ENCODE measurements at regions not wholly inside any gene's neighbourhood (a gene's known extent, or its start where the extent isn't known, plus 50 kb on each side); places are given as distances from the start of the nearest gene placed in this dataset.

DNA sequence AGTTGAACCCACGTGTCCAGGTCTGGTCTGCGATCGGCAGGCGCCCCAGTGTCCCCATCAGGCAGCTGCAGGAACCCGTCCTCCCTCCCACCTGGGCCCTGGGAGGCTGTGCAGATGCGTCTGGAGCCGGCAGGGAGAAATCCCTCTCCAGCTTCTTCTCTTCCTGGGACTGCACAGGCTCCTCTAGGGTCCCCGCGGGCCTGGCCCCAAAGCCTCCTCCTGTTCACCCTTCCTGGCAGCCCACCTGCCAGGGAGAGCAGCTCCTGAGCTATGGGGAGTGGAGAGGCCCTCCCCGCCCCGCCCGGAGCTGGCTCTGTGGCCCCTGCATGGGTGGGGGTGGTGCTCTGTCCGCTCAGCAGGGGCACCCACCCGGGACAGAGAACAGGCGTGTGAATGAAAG is 179.2 kb upstream of the ALKAL2 start:
- intact Hi-C loops (cut with DNase I; ENCODE audit: low total_unique reads), result no loop called here
- no peak overlapping the region for H3K4me3 ChIP-seq (ENCODE audit: low read depth, poor library complexity, severe bottlenecking)
- DNase-seq (ENCODE audit: low spot score in 2 of 2), result no peak
- WGBS, 2 donors, result 71 to 72% methylated on average over 15 of the region's 15 CpGs
- no peak for TF ChIP-seq POLR2A (IDR thresholded peaks at IDR 0.05)
- TF ChIP-seq, protein P1, sequence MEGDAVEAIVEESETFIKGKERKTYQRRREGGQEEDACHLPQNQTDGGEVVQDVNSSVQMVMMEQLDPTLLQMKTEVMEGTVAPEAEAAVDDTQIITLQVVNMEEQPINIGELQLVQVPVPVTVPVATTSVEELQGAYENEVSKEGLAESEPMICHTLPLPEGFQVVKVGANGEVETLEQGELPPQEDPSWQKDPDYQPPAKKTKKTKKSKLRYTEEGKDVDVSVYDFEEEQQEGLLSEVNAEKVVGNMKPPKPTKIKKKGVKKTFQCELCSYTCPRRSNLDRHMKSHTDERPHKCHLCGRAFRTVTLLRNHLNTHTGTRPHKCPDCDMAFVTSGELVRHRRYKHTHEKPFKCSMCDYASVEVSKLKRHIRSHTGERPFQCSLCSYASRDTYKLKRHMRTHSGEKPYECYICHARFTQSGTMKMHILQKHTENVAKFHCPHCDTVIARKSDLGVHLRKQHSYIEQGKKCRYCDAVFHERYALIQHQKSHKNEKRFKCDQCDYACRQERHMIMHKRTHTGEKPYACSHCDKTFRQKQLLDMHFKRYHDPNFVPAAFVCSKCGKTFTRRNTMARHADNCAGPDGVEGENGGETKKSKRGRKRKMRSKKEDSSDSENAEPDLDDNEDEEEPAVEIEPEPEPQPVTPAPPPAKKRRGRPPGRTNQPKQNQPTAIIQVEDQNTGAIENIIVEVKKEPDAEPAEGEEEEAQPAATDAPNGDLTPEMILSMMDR (IDR thresholded peaks at IDR 0.05), result no peak

DNA sequence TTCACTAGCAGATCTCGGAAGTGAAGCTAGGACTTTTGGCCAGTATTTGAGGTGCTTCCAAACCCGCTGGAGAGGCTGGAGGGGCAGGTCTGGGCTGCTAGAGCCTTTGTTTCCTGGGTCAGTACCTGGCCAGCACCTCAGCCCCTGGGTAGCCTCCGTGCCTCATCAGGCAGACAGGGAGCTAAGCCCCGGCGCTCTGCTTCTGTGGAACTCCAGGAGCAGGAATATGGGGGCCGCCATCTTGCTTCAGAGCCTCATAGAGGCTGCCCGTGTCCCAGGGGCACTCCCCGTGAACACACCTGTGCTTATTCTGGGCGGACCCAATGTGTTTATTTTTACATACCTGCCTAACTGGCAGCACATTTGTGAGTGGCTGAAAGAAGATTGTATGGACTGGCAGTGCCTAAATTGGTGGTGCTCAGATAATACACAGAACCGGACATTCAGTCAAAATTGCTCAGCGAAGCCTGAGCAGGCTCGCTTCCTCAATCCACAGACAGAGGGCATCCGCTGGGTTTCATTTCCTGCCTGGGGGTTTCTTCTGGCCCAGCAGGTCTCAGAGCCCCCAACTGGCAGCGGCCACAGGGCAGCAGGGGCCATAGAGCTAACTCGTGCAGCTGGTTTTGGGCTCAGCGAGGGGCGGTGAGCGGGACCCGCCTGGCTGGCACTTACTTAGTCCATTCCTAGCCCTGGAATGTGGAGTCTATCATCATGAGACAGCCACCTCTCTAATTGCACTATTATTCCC is 176.8 kb upstream of the ALKAL2 start:
- intact Hi-C loops (cut with DNase I; ENCODE audit: low total_unique reads), result no loop called here
- 87 to 90% methylated on average over 18 to 19 of the region's 19 CpGs for WGBS, 2 donors
- no peak for TF ChIP-seq POLR2A (IDR thresholded peaks at IDR 0.05)
- TF ChIP-seq, protein P1 (IDR thresholded peaks at IDR 0.05), result no peak
- H3K4me3 ChIP-seq (ENCODE audit: low read depth, poor library complexity, severe bottlenecking), result no peak overlapping the region
- no peak for DNase-seq (ENCODE audit: low spot score in 2 of 2)

DNA sequence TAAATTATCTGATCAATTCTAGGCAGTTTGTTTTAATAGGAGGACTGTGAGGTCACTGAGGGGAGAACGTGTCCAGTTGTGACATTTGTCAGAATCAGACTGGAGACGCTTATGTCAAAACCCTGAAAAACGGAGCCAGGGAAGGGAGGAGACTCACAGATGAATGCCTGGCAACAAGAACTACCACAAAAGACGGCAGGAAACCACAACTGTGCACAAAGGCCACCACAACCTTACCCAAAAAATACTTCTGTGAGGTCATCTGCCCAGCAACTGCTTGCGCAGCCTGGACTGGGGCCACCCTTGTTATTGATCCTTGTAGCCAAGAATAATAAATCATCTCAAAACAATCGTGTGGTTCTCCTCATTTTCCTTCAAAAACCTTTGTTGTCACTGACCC is 173.0 kb upstream of the ALKAL2 start:
- DNase-seq (ENCODE audit: low spot score in 2 of 2), result no peak
- TF ChIP-seq POLR2A (IDR thresholded peaks at IDR 0.05), result no peak
- TF ChIP-seq, protein P1 (IDR thresholded peaks at IDR 0.05), result no peak
- intact Hi-C loops (cut with DNase I; ENCODE audit: low total_unique reads), result no loop called here
- H3K4me3 ChIP-seq (ENCODE audit: low read depth, poor library complexity, severe bottlenecking), result no peak overlapping the region
- WGBS, 2 donors, result 52 to 55% methylated on average over 6 of the region's 6 CpGs

DNA sequence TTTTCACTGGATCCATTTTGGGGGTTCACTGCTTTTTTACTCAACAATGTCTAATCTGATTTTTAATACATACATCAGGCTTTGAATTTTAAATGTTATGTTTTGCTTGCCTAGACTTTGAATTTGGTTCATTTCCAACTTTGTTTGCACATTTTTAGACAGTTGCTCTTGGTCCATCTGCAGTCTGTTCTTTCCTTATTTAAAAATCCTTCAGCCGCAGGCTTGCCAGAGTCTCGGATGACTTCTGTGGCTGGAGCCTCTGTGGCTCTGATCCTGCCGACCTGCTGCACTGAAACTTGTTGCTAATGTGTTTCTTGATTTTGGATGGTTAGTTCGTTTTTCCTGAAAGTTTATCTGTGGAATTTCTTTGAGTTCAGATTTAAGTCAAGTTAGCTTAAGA is 172.0 kb upstream of the ALKAL2 start:
- DNase-seq (ENCODE audit: low spot score in 2 of 2), result no peak
- intact Hi-C loops (cut with DNase I; ENCODE audit: low total_unique reads), result no loop called here
- 39 to 52% methylated on average over 4 of the region's 4 CpGs for WGBS, 2 donors

DNA sequence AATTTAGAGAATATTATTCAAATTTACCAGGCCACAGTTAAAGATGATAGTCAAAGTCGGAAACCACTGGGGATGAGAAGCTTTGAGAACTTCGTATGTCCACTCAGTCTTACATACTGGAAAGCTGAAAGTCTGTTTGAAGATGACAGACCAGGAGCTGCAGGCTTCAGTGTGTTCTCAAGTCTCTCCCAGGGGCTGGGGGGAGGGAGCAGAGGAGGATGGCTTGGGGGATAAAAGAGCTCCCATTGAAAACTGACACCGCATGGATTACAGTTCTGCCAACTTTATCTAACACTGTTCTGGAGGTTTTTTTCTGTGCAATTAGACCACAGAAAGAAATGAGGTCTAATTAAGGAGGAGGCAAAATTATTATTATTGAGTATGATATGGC is 170.5 kb upstream of the ALKAL2 start:
- intact Hi-C loops (cut with DNase I; ENCODE audit: low total_unique reads), result no loop called here
- WGBS, 2 donors, result 84 to 86% methylated on average over 3 of the region's 3 CpGs

More for the DNA sequence above, 172.0 kb upstream of the ALKAL2 start:
- TF ChIP-seq, protein P1 (IDR thresholded peaks at IDR 0.05), result no peak
- TF ChIP-seq POLR2A (IDR thresholded peaks at IDR 0.05), result no peak
- H3K4me3 ChIP-seq (ENCODE audit: low read depth, poor library complexity, severe bottlenecking), result no peak overlapping the region

More for the DNA sequence above, 170.5 kb upstream of the ALKAL2 start:
- H3K4me3 ChIP-seq (ENCODE audit: low read depth, poor library complexity, severe bottlenecking), result no peak overlapping the region
- no peak for DNase-seq (ENCODE audit: low spot score in 2 of 2)
- no peak for TF ChIP-seq POLR2A (IDR thresholded peaks at IDR 0.05)
- TF ChIP-seq, protein P1 (IDR thresholded peaks at IDR 0.05), result no peak
